SIG-M5 treated with dmso at 0.1 percent for 504 hours (cell line): ENCODE measurements at regions not wholly inside any gene's neighbourhood (a gene's known extent, or its start where the extent isn't known, plus 50 kb on each side); places are given as distances from the start of the nearest gene placed in this dataset.
"Not testable (repeated sequence)": the region's sequence is repeated elsewhere in the genome, so short reads cannot be mapped to it uniquely, and the experiment has no call there.

Source experiments
- DNase-seq: peaks from one replicate; lab custom pipeline; 2025; ENCODE audit not compliant: unreplicated experiment; lab: John Stamatoyannopoulos, UW

DNA sequence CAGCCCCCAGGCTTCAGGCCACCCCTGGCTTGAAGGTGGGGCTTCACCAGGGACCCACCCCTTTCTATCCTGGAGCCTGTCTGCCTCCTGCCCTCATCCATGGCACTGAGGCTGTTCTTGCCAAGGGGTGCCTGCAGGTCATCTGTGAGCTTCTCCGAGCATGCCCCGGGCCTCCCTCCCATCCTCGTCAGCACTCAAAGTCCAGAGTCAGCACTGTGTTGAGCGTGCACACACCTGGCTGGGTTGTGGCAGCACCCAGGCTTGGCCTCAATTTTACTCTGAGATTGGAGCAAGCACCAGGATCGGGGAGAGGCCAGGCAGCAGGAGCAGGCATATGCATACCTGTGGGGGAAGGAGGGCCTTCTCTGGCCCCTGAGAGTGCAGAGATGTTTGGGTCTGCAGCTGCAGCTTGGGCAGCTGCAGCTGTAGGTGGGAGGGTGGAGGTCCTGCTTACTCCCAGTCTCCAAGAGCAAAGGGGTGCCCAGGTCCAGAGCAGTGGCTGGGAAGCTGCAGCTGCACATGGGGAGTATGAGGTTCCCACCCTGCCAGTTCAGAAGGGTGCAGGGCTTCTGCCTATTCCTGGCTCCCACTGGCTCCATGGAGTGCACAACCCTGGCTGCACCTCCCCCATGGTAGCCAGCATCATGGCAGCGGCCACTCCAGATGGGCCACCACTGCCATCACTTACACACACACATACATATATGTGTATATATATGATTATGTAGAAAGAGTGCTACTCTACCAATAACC is 488.7 kb downstream of the JRKL start:
- DNase-seq = no peak

DNA sequence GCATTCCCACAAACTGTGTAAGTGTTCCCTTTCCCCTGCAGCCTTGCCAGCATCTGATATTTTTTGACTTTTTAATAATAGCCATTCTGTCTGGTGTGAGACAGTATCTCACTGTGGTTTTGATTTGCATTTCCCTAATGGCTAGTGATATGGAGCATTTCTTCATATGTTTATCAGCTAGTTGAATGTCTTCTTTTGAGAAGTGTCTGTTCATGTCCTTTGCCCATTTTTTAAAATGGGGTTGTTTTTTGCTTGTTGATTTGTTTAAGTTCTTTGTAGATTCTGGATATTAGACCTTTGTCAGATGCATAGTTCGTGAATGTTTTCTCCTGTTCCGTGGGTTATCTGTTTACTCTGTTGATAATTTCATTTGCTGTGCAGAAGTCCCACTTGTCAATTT is 492.8 kb downstream of the JRKL start:
- DNase-seq = not testable (repeated sequence)

DNA sequence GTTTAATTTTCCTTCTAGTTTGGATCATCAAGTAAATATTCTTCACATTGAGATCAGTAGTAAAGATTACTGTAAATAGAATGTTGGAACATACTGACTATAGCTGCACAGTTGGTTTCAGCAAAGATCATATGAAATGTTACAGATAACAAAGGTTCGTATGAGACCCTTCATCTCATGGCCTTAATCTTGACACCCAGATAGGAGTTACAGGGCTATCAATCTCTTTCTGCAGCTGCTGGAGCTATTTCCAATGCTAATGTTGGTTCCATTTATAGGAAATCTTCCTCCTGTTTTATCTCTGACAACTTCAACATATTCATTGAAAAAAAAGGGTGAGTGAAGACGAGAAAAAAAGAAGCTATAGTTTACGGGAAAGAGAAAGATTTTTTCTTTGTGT is 495.6 kb downstream of the JRKL start:
- no peak for DNase-seq

DNA sequence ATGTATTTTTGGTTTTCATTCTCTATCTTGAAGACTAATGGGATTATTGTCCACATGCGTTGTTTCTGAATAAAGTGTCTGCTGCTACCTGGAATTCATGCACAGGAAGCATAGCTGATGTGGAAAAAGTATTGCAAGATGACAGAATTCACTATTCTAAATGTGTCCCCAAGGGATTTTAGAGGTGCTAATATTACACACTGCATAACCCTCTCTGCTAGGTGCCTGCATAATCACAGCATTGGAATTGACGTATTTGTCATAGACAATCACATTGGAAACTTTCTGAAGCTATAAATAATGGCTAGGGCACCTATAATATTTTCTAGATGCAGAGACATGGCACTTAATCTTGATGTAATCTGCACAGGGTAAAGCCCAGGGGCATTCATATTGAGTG is 496.1 kb downstream of the JRKL start:
- no peak for DNase-seq

DNA sequence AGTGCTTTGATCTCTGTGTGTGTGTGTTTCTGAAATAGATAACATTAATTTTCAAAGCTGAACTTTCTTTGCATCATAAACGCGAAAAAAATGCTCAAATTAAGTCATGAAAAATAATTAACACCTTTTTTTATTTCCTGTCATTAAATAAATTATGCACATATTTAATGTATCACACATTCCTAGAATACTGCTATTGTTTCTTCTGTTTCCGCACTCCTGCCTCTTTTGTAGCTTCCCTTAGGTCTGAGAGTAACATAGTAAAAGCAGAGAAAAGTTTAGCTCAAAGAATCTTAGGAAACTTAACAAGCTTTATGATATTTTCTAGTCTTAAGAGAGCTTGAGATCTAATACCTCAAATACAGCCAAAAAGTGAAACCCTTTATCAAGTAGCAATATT is 504.2 kb downstream of the JRKL start:
- no peak for DNase-seq

DNA sequence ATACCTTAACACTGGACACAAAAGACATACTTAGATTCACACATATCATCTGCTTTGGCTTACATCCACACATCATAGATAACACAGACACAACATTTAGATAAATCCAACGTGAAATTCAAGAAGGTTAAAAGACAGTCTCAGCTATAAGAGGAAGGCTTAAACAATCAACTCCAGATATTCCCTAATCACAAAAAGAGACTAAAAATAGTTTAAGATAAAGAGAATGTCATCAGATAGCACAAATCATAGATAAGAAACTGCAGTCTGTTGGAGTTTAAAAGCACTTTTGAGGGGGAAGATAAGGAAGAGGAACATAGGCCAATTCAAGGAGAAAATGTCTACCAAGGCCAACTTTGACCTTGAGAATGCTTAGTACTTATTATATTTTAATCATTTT is 504.8 kb downstream of the JRKL start:
- DNase-seq = no peak

DNA sequence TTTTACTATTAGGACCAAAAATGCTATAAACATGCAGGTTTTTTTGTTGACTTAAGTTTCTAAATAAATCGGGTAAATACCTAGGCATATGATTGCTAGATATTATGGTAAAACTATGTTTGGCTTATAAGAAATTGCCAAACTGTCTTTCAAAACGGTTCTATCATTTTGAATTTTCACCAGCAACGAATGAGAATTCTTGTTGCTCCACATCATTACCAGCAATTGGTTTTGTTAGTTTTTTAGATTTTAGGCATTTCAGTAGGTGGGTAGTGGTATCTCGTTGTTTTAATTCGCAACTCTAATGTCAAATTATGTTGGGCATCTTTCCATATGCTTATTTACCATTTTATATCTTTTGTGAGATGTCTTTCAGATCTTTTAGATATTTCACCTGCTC is 510.2 kb downstream of the JRKL start:
- no peak for DNase-seq

DNA sequence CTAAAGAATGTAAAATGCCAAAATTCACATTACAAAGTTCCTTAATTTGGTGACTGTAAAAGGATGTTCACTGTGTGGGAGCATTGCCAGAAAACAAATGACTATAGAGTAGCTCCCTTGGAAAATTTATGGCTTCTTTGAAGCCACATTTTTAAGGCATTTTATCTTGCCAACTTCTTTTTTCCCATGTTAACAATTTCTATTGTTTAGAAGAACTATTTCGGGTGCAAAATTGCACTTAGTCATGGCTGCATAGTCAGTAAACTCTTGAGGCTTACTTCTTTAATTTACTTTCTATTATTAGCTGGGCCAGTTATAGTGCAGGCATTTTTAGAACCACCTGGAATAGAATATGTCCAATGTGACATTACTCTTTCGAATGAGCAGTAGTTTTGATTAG is 515.3 kb downstream of the JRKL start:
- no peak for DNase-seq

DNA sequence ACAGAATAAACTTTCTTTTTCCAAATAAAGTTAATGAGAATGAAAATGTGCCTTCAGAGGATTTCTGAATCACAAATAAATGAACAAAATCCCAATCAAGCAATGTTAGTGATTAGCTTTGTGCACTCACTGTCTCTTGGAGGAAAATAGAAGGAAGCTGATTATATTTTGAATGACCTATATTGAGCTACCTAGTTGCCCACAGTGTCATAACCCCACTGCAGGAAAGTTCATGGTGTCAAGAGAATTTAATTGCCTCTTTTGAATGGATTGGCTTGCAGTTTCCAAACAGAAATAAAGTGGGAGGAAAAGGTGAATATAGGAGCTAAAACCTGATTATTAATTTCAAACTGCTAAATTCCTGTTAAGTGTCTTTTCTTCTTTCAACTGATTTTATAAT is 515.9 kb downstream of the JRKL start:
- DNase-seq = no peak

DNA sequence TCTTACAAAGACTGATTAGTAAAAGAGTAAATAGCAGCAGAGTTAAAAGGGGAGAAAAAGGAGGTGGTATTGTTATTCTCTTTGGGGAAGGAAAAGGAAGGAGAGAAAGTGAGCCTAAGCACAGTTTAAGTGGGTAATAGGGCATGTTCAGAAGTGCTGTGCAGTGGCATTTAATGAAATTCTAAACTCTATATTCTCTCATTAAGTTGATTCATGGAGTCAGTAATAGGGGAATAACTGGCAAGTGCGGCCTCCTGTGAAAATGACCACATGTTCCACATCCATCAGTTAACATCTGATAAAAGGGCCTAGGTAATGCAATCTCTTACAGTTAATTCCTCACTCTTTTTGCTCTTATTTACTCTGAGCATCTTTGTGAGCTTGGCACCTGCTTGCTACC is 516.7 kb downstream of the JRKL start:
- no peak for DNase-seq

DNA sequence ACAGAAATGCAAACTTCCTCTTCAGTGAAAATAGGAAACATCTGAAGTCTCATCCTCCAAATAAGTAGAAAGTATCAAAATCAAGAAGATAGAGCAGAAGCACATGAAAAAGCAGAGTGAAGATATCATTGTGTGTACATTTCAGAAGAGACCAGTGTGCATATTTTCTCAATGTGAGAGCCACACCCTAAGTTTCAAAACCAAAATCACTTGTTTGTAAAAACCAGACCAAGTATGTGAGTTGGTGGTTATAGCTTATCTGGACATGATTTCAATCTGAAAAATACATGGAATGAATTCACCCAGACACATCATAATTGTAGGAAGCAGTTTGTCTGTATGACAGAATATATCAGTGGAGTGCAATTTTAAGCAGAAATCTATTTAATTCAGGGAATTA is 536.0 kb downstream of the JRKL start:
- no peak for DNase-seq

DNA sequence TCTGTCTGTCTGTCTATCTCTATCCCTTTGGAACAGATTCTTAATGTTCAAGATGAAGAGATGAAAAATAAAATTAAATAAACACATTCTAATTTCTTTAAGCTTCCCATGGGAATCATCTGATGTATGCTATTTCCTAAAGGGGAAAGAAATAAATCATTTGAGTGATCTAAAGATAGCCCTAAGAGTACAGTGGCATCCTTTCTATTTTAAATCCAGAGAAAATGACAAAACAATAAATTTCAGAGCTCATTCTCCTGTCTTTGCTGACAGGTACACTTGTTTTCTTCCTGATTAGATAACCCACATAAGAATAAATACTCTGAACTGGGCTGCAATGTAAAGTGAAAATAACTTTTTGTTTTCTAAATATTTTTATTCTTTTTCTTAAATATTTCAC is 550.4 kb downstream of the JRKL start:
- no peak for DNase-seq

DNA sequence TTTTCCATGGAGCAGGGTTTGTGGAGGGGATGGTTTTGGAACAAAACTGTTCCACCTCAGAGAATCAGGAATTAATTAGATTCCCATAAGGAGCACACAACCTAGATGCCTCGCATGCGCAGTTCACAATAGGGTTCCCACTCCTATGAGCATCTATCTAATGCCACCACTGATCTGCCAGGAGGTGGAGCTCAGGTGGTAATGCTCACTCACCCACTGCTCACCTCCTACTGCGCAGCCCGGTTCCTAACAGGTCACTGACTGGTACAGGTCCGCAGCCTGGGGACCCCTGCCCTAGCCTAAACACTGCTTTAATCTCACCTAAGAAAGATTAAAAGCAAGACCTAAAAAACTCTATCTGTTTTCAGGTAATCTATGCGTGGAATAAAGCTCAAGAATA is 553.0 kb downstream of the JRKL start:
- no peak for DNase-seq

DNA sequence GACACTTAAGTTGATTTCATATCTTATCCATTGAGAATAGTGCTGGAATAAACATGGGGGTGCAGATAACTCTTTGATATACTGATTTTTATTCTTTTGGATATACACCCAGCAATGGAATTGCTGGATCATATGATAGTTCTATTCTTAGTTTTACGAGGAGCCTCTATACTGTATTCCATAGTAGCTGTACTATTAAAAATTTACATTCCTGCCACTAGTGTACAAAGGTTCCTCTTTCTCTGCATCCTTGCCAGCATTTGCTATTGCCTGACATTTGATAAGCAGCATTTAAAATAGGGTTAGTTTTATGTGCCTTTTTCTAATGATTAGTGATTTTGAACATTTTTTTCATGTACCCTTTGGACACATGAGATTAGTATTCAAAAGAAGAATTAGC is 554.2 kb downstream of the JRKL start:
- DNase-seq = no peak

DNA sequence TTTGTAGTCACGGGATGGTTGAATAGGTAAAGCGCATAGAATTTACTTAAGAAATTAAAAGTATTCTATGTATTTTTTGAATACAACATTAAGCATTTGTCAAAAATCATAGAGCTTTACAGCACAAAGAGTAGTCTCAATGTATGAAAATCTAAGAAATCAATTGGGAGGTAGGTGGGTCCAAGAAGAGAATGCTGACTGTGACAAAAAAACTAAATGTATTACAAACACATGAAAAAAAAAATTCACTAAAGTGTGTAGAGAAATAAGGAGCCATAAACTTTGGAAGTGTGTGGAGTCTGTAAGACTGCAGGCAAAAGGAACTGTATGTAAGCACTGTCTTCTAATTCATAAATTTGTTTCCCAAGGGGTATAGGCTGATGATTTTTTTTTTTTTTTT is 558.3 kb downstream of the JRKL start:
- no peak for DNase-seq

DNA sequence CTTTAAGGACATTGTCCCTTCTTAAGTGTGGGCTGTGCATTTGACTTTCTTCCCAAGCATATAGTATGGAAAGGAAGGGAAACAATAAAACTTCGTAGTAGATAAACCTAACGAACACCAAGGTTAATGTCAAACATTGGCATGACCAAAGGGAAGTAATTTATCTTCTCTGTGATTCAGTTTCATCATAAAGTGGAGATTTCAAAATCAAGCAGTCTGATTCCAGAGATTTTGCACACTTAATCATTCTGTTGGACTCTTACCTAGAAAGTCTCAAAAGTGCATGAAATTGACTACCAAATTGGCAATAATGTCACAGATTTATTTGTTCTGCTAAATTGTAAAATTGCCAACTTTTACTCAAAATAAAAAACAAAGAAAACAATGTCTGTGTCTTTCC is 559.7 kb downstream of the JRKL start:
- DNase-seq = no peak

DNA sequence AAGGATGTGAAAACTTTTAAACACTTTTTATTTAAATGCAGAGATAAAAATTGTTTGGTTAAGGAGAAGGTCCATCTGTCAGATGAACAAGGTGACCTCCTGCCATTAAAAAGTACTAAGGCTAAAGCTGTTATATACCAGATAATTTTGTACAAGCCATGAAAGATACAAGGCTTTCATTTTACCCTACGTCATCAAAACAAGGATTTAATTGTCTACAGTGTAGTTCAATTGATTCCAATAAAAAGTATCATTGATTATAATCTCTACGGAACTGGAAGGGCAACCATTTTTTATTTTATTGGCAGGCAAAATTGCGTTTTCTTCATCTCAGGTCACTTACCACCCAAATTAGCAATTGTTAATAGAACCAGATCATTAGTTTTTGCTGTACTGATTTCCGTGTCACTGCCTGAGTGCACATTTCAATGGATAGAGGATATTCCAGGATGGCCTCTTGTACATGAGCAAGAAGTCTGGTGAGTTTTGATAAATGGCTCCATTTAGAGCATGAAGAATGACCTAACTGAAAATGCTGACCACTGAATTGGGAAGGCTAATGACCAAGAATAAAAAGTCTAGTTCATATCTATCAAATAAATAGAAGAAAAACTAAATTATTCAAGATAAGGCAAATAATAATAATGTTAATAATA is 564.9 kb downstream of the JRKL start:
- no peak for DNase-seq

DNA sequence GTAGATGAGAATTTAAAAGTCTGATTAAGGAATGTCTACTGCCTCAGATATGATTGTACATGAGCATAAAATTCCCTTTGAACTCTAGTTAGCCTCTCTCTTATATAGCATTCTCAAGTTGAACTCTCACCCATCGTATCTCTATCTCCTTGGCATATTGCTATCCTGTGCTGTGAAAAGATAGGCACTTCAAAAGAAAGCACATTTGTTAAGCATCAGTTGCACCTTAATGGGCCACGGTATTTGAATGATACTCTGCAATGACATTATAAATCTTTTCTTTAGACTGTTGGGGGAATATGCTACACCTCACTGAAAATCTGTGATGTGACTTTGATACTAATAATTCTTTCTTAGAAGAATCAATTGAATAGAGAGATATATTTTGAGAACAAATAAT is 570.7 kb downstream of the JRKL start:
- no peak for DNase-seq

DNA sequence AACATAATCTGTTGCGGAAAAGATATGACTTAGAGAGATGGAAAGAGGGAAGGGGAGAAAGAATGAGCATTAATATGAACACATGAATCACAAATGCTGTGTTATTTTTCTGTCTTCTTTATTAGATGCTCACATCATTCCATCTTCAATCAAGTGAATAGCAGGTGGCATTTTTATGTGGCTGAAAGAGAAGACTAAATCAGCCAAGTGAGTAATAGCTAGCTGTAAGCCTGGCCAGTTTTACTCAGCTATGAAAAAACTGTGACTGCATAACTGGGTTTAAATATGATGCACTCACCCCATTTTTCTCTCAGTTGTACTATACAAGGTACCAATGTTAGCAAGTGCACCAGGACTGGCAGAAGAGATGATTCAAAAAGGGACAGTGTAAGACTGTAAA is 571.1 kb downstream of the JRKL start:
- DNase-seq = no peak

DNA sequence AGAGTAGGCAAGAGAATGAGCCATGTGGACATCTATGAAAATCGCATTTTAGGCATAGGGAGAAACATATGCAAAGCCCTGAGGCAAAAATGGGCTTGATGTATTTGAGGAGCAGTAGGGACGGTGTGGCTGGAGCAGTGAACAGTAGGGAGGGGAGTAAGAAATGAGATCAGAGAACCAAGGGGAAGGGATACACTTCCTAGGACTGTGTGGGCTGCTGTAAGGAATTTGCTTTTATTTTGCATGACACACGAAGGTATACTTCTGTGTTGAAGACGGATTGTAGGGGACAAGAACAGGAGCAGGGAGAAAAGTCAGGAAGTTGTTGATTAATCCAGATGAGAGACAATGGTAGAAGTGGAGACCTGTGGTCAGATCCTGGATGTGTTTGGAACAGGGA is 572.1 kb downstream of the JRKL start:
- DNase-seq = no peak

DNA sequence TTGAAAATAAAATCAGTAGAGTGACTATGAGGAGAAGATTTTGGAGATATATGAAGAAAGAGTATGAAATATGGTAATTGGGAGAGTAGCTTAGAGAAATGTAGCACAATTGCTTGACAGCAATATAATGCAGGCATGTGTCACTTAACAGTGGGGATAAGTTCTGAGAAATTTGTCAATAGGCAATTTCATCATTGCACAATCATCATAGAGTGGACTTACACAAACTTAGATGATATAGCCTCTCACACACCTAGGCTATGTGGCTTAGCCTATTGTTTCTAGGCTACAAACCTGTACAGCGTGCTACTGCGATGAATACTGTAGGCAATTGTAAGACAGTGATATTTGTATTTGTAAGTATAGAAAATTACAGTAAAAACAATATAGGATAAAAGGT is 573.6 kb downstream of the JRKL start:
- no peak for DNase-seq

DNA sequence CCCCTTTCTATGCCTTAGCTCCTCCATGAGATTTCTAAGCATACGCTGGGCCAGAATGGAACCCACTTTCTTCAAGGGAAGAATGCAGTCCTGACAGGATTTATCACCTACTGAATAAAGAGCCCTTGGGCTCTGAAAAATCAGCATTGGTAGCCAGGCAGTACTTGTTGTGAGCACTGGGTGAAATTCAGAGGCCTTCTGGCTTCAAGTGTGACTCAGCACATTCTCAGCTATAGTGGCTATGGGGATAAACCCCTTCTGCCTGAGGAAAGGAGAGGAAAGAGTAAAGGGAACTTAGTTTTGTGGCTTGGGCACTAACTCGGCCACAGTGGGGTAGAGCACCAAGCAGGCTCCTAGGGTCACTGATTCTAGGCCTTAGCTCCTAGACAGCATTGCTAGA is 574.8 kb downstream of the JRKL start:
- peak; percentile 2 for DNase-seq

DNA sequence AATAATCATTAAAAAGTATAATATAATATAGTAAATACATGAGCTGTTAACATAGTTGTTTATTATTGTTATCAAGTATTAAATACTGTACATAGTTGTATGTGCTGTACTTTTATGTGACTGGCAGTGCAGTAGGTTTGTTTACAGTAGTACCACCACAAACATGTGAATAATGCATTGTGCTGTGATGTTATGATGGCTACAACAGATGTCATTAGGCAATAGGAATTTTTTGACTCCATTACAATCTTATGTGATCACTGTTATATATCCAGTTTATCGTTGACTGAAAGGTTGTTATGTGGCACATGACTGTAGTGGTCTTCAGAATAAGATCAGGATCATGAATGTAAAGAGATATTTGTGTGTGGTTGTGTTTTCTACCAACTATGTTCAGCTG is 577.8 kb downstream of the JRKL start:
- DNase-seq = no peak
